Liver (tissue), 8 donors: ENCODE measurements at regions not wholly inside any gene's neighbourhood (a gene's known extent, or its start where the extent isn't known, plus 50 kb on each side); places are given as distances from the start of the nearest gene placed in this dataset.

Experiments used
- DNase-seq: peaks from one replicate; pipeline ENCODE4 v3.0.0-alpha.2; 2017; ENCODE audit warnings: low spot score
- H3K27ac ChIP-seq, 2 donors: one replicate each; pipeline ENCODE4 v1.7.0; 2013; ENCODE audit warnings: inconsistent platforms in 2 of 2, low read length in 2 of 2, control low read depth in 1 of 2, low read depth in 1 of 2, mild to moderate bottlenecking in 1 of 2
- H3K27me3 ChIP-seq, 4 donors: one replicate each; pipeline versions ENCODE4 v1.6.1 to v1.7.0; 2013; ENCODE audit warnings: low read length in 3 of 4, inconsistent platforms in 1 of 4, mild to moderate bottlenecking in 1 of 4, moderate library complexity in 1 of 4; ENCODE audit not compliant: control insufficient read depth in 4 of 4, insufficient read depth in 4 of 4
- H3K36me3 ChIP-seq, 4 donors: one replicate each; pipeline versions ENCODE4 v1.6.1 to v1.7.0; 2013; ENCODE audit warnings: low read length in 3 of 4, mild to moderate bottlenecking in 3 of 4, low read depth in 1 of 4, moderate library complexity in 1 of 4; ENCODE audit not compliant: control insufficient read depth in 4 of 4, insufficient read depth in 3 of 4
- H3K4me1 ChIP-seq, 4 donors: one replicate each; pipeline versions ENCODE4 v1.6.1 to v1.7.0; 2013; ENCODE audit warnings: low read length in 3 of 4, mild to moderate bottlenecking in 3 of 4, moderate library complexity in 1 of 4; ENCODE audit not compliant: control insufficient read depth in 4 of 4, insufficient read depth in 4 of 4
- H3K4me3 ChIP-seq, 3 donors: one replicate each; pipeline versions ENCODE4 v1.6.1 to v1.7.0; 2013; ENCODE audit warnings: low read length in 3 of 3, control low read depth in 1 of 3, low read depth in 1 of 3, mild to moderate bottlenecking in 1 of 3
- H3K9ac ChIP-seq, 2 donors: one replicate each; pipeline ENCODE4 v1.7.0; 2013; ENCODE audit warnings: low read length in 2 of 2, mild to moderate bottlenecking in 2 of 2, moderate library complexity in 2 of 2, control low read depth in 1 of 2, low read depth in 1 of 2
- H3K9me3 ChIP-seq, 4 donors: one replicate each; pipeline versions ENCODE4 v1.6.1 to v1.7.0; 2013; ENCODE audit warnings: low read length in 3 of 4; ENCODE audit not compliant: control insufficient read depth in 4 of 4
- ATF3 ChIP-seq: IDR thresholded peaks from 2 replicates; pipeline ENCODE4 v1.6.1; 2016; ENCODE audit warnings: antibody characterized with exemption
- CTCF ChIP-seq: fragments of 150-350 bp; IDR thresholded peaks from 2 replicates; pipeline ENCODE4 v1.5.1; 2017; ENCODE audit warnings: improper control_type of control experiment, low read depth, low read length; ENCODE audit not compliant: missing input control
- EGR1 ChIP-seq, 2 donors: IDR thresholded peaks; 2 replicates each; pipeline ENCODE4 v1.6.1; 2016 to 2018; ENCODE audit warnings: antibody characterized with exemption in 2 of 2, low read depth in 2 of 2
- FOXA1 ChIP-seq: IDR thresholded peaks from 2 replicates; pipeline ENCODE4 v1.6.1; 2016; ENCODE audit warnings: antibody characterized with exemption
- FOXA2 ChIP-seq: IDR thresholded peaks from 2 replicates; pipeline ENCODE4 v1.6.1; 2016; ENCODE audit warnings: antibody characterized with exemption
- GABPA ChIP-seq, 2 donors: IDR thresholded peaks in 1 of 2; conservative IDR thresholded peaks in 1 of 2; 2 replicates each; pipeline ENCODE4 v1.6.1; 2016; ENCODE audit warnings: antibody characterized with exemption in 2 of 2, mild to moderate bottlenecking in 1 of 2, moderate library complexity in 1 of 2
- HNF4A ChIP-seq, 2 donors: conservative IDR thresholded peaks; 2 replicates each; pipeline ENCODE4 v1.6.1; 2016; ENCODE audit warnings: antibody characterized with exemption in 2 of 2, mild to moderate bottlenecking in 2 of 2
- HNF4G ChIP-seq: IDR thresholded peaks from 2 replicates; pipeline ENCODE4 v1.6.1; 2016; ENCODE audit warnings: antibody characterized with exemption
- JUND ChIP-seq, 2 donors: IDR thresholded peaks; 2 replicates each; pipeline ENCODE4 v1.6.1; 2016; ENCODE audit warnings: antibody characterized with exemption in 2 of 2
- MAX ChIP-seq: IDR thresholded peaks from 2 replicates; pipeline ENCODE4 v1.6.1; 2016; ENCODE audit warnings: antibody characterized with exemption
- NR2F2 ChIP-seq: IDR thresholded peaks from 2 replicates; pipeline ENCODE4 v1.6.1; 2016; ENCODE audit warnings: antibody characterized with exemption
- RAD21 ChIP-seq, 2 donors: IDR thresholded peaks; 2 replicates each; pipeline ENCODE4 v1.6.1; 2016; ENCODE audit warnings: antibody characterized with exemption in 2 of 2, mild to moderate bottlenecking in 2 of 2
- REST ChIP-seq: IDR thresholded peaks from 2 replicates; pipeline ENCODE4 v1.6.1; 2016; ENCODE audit warnings: antibody characterized with exemption, mild to moderate bottlenecking
- RXRA ChIP-seq, 2 donors: IDR thresholded peaks; 2 replicates each; pipeline ENCODE4 v1.6.1; 2017 to 2018; ENCODE audit warnings: antibody characterized with exemption in 2 of 2, mild to moderate bottlenecking in 1 of 2
- SP1 ChIP-seq: IDR thresholded peaks from 2 replicates; pipeline ENCODE4 v1.6.1; 2018; ENCODE audit warnings: antibody characterized with exemption, mild to moderate bottlenecking
- TAF1 ChIP-seq: conservative IDR thresholded peaks from 2 replicates; pipeline ENCODE4 v1.6.1; 2016; ENCODE audit warnings: antibody characterized with exemption, mild to moderate bottlenecking
- YY1 ChIP-seq: IDR thresholded peaks from 2 replicates; pipeline ENCODE4 v1.6.1; 2016; ENCODE audit warnings: antibody characterized with exemption, mild to moderate bottlenecking
- ZBTB33 ChIP-seq: IDR thresholded peaks from 2 replicates; pipeline ENCODE4 v1.6.1; 2016; ENCODE audit warnings: antibody characterized with exemption
- WGBS: extraction: QIAGEN DNeasy Blood & Tissue Kit; methylation state at CpG from one replicate; pipeline ENCODE4 v1.1.7; 2013; 5-methylcytosine and 5-hydroxymethylcytosine counted together
- donor health status: healthy.
- donor health status: healthy.
- donor health status: healthy.
- donor health status: healthy.
- donor health status: healthy.

- H3K9ac ChIP-seq: no peak overlapping the region
- 75% methylated on average over 5 of the region's 5 CpGs for WGBS
Measured at GRCh38 chr2:160581448-160581847, 87.8 kb upstream of the RBMS1 start.

More at GRCh38 chr2:160581448-160581847, 87.8 kb upstream of the RBMS1 start:
- H3K36me3 ChIP-seq: no peaks in the 10 kb centered on the region
- H3K4me1 ChIP-seq: no peaks in the 10 kb centered on the region
- H3K27ac ChIP-seq: no peak overlapping the region
- no peak for TF ChIP-seq ZBTB33
- no peak for TF ChIP-seq NR2F2
- TF ChIP-seq EGR1 (IDR thresholded peaks at IDR 0.05; ENCODE audit: low read depth in 2 of 2): no peak
- TF ChIP-seq HNF4G: no peak
- no peak for TF ChIP-seq JUND (IDR thresholded peaks at IDR 0.05)
- no peak for TF ChIP-seq HNF4A (conservative IDR thresholded peaks at IDR 0.05)
- no peak for TF ChIP-seq YY1
- no peak for TF ChIP-seq RAD21 (IDR thresholded peaks at IDR 0.05)
- TF ChIP-seq TAF1: no peak
- TF ChIP-seq RXRA (IDR thresholded peaks at IDR 0.05): no peak
- no peak for TF ChIP-seq GABPA (IDR thresholded peaks at IDR 0.05 in 1 of 2, conservative IDR thresholded peaks at IDR 0.05 in 1 of 2)
- TF ChIP-seq FOXA1: no peak
- no peak for TF ChIP-seq CTCF
- TF ChIP-seq REST: no peak
- TF ChIP-seq FOXA2: no peak
- TF ChIP-seq MAX: no peak
- TF ChIP-seq ATF3: no peak
- TF ChIP-seq SP1: no peak
- H3K9me3 ChIP-seq: peaks cover 0 to 1% (median 0%) of the 10 kb centered on the region in 4 donors
- H3K27me3 ChIP-seq: peaks cover 0 to 5% (median 0%) of the 10 kb centered on the region in 4 donors
- DNase-seq: no peak
- H3K4me3 ChIP-seq: no peak overlapping the region
